ENCODE measurements at regions not wholly inside any gene's neighbourhood (a gene's known extent, or its start where the extent isn't known, plus 50 kb on each side); places are given as distances from the start of the nearest gene placed in this dataset.

GRCh38 chr20:11090751-11091150 is 417.0 kb upstream of the JAG1 start:
- DNase-seq (ENCODE audit: low read depth) = no peak
- no peak overlapping the region for H3K4me3 ChIP-seq (ENCODE audit: low read depth, low read length)
- TF ChIP-seq CTCF (IDR thresholded peaks at IDR 0.05; ENCODE audit: low read depth, low read length, missing control alignments) = no peak
- in situ Hi-C loops (cut with HindIII; ENCODE audit: low sequenced_read_pairs) = no loop called here

- no peak for DNase-seq (ENCODE audit: low read depth)
- no peak overlapping the region for H3K4me3 ChIP-seq (ENCODE audit: low read depth, low read length)
- in situ Hi-C loops (cut with HindIII; ENCODE audit: low sequenced_read_pairs) = no loop called here
- TF ChIP-seq CTCF (IDR thresholded peaks at IDR 0.05; ENCODE audit: low read depth, low read length, missing control alignments) = no peak
These were observed 417.7 kb upstream of the JAG1 start for GRCh38 chr20:11091511-11091910.

GRCh38 chr20:11092151-11092550 is 418.4 kb upstream of the JAG1 start:
- in situ Hi-C loops (cut with HindIII; ENCODE audit: low sequenced_read_pairs) = no loop called here

GRCh38 chr20:11094196-11094595 is 420.4 kb upstream of the JAG1 start:
- no peak for DNase-seq (ENCODE audit: low read depth)
- H3K4me3 ChIP-seq (ENCODE audit: low read depth, low read length) = no peak overlapping the region
- TF ChIP-seq CTCF (IDR thresholded peaks at IDR 0.05; ENCODE audit: low read depth, low read length, missing control alignments) = no peak
- in situ Hi-C loops (cut with HindIII; ENCODE audit: low sequenced_read_pairs) = no loop called here

More at GRCh38 chr20:11092151-11092550, 418.4 kb upstream of the JAG1 start:
- H3K4me3 ChIP-seq (ENCODE audit: low read depth, low read length) = no peak overlapping the region
- TF ChIP-seq CTCF (IDR thresholded peaks at IDR 0.05; ENCODE audit: low read depth, low read length, missing control alignments) = no peak
- no peak for DNase-seq (ENCODE audit: low read depth)

- no peak overlapping the region for H3K4me3 ChIP-seq (ENCODE audit: low read depth, low read length)
- no peak for TF ChIP-seq CTCF (IDR thresholded peaks at IDR 0.05; ENCODE audit: low read depth, low read length, missing control alignments)
- in situ Hi-C loops (cut with HindIII; ENCODE audit: low sequenced_read_pairs) = no loop called here
- DNase-seq (ENCODE audit: low read depth) = no peak
These were observed 420.9 kb upstream of the JAG1 start for GRCh38 chr20:11094711-11095110.

GRCh38 chr20:11098888-11099287 is 425.1 kb upstream of the JAG1 start:
- in situ Hi-C loops (cut with HindIII; ENCODE audit: low sequenced_read_pairs) = no loop called here
- no peak for TF ChIP-seq CTCF (IDR thresholded peaks at IDR 0.05; ENCODE audit: low read depth, low read length, missing control alignments)
- no peak overlapping the region for H3K4me3 ChIP-seq (ENCODE audit: low read depth, low read length)
- no peak for DNase-seq (ENCODE audit: low read depth)

- in situ Hi-C loops (cut with HindIII; ENCODE audit: low sequenced_read_pairs) = no loop called here
- no peak for TF ChIP-seq CTCF (IDR thresholded peaks at IDR 0.05; ENCODE audit: low read depth, low read length, missing control alignments)
- DNase-seq (ENCODE audit: low read depth) = no peak
- no peak overlapping the region for H3K4me3 ChIP-seq (ENCODE audit: low read depth, low read length)
These were observed 427.4 kb upstream of the JAG1 start for GRCh38 chr20:11101243-11101642.

All from astrocyte of the cerebellum (primary cell).